ENCODE measurements at regions not wholly inside any gene's neighbourhood (a gene's known extent, or its start where the extent isn't known, plus 50 kb on each side); places are given as distances from the start of the nearest gene placed in this dataset.

- no peak for DNase-seq
- Mint-ChIP-seq H3K9me3 (no peaks in the 10 kb centered on the region), H3K36me3 (no peaks in the 10 kb centered on the region), H3K4me1 (no peaks in the 10 kb centered on the region), H3K27me3 (ENCODE audit: low read depth in 3 of 3) (peaks cover 0 to 7% (median 0%) of the 10 kb centered on the region in 3 donors), H3K4me3 (no peak overlapping the region), H3K27ac (no peak overlapping the region)
These were observed 393.9 kb downstream of the BCL11A start for GRCh38 chr2:60159519-60159918.

- H3K27ac Mint-ChIP-seq: no peak overlapping the region
These were observed 395.2 kb downstream of the BCL11A start for GRCh38 chr2:60158262-60158661.

GRCh38 chr2:60157283-60157682 is 396.2 kb downstream of the BCL11A start:
- no peak for DNase-seq

More at GRCh38 chr2:60158262-60158661, 395.2 kb downstream of the BCL11A start:
- H3K9me3 Mint-ChIP-seq: no peaks in the 10 kb centered on the region
- H3K36me3 Mint-ChIP-seq: no peaks in the 10 kb centered on the region
- H3K4me3 Mint-ChIP-seq: no peak overlapping the region
- no peaks in the 10 kb centered on the region for H3K4me1 Mint-ChIP-seq
- no peak for DNase-seq
- peaks cover 0 to 7% (median 0%) of the 10 kb centered on the region in 3 donors for H3K27me3 Mint-ChIP-seq (ENCODE audit: low read depth in 3 of 3)

GRCh38 chr2:60154142-60154541 is 399.3 kb downstream of the BCL11A start:
- H3K36me3 Mint-ChIP-seq: no peaks in the 10 kb centered on the region
- no peak overlapping the region for H3K27ac Mint-ChIP-seq
- H3K4me3 Mint-ChIP-seq: no peak overlapping the region
- no peaks in the 10 kb centered on the region for H3K4me1 Mint-ChIP-seq
- H3K9me3 Mint-ChIP-seq: peaks cover 0 to 2% (median 0%) of the 10 kb centered on the region in 6 donors
- H3K27me3 Mint-ChIP-seq (ENCODE audit: low read depth in 3 of 3): peaks cover 0 to 10% (median 0%) of the 10 kb centered on the region in 3 donors
- no peak for DNase-seq

More at GRCh38 chr2:60157283-60157682, 396.2 kb downstream of the BCL11A start:
- Mint-ChIP-seq H3K4me3 (no peak overlapping the region), H3K27me3 (ENCODE audit: low read depth in 3 of 3) (peaks cover 0 to 7% (median 0%) of the 10 kb centered on the region in 3 donors), H3K4me1 (no peaks in the 10 kb centered on the region), H3K27ac (no peak overlapping the region), H3K36me3 (no peaks in the 10 kb centered on the region), H3K9me3 (no peaks in the 10 kb centered on the region)

GRCh38 chr2:60152226-60152833 is 401.1 kb downstream of the BCL11A start:
- DNase-seq: peak in 2 of 3 donors; percentile 1 to 3

GRCh38 chr2:60149176-60149575 is 404.3 kb downstream of the BCL11A start:
- H3K4me1 Mint-ChIP-seq: no peaks in the 10 kb centered on the region
- peaks cover 0 to 3% (median 0%) of the 10 kb centered on the region in 3 donors for H3K27me3 Mint-ChIP-seq (ENCODE audit: low read depth in 3 of 3)
- H3K36me3 Mint-ChIP-seq: no peaks in the 10 kb centered on the region
- H3K9me3 Mint-ChIP-seq: peaks cover 0 to 3% (median 0%) of the 10 kb centered on the region in 6 donors
- DNase-seq: no peak
- H3K4me3 Mint-ChIP-seq: no peak overlapping the region
- no peak overlapping the region for H3K27ac Mint-ChIP-seq

More at GRCh38 chr2:60152226-60152833, 401.1 kb downstream of the BCL11A start:
- no peaks in the 10 kb centered on the region for H3K36me3 Mint-ChIP-seq
- peaks cover 0 to 2% (median 0%) of the 10 kb centered on the region in 6 donors for H3K9me3 Mint-ChIP-seq
- no peak overlapping the region for H3K4me3 Mint-ChIP-seq
- H3K4me1 Mint-ChIP-seq: no peaks in the 10 kb centered on the region
- peaks cover 0 to 10% (median 0%) of the 10 kb centered on the region in 3 donors for H3K27me3 Mint-ChIP-seq (ENCODE audit: low read depth in 3 of 3)
- no peak overlapping the region for H3K27ac Mint-ChIP-seq

- H3K4me3 Mint-ChIP-seq: no peak overlapping the region
- peaks cover 0 to 3% (median 0%) of the 10 kb centered on the region in 3 donors for H3K27me3 Mint-ChIP-seq (ENCODE audit: low read depth in 3 of 3)
- no peaks in the 10 kb centered on the region for H3K36me3 Mint-ChIP-seq
- H3K9me3 Mint-ChIP-seq: peaks cover 0 to 3% (median 0%) of the 10 kb centered on the region in 6 donors
- no peak overlapping the region for H3K27ac Mint-ChIP-seq
- no peaks in the 10 kb centered on the region for H3K4me1 Mint-ChIP-seq
- DNase-seq: no peak
These were observed 404.7 kb downstream of the BCL11A start for GRCh38 chr2:60148716-60149115.

GRCh38 chr2:60140185-60140584 is 413.3 kb downstream of the BCL11A start:
- Mint-ChIP-seq H3K9me3 (peaks cover 0 to 11% (median 3%) of the 10 kb centered on the region in 6 donors), H3K27me3 (ENCODE audit: low read depth in 3 of 3) (peaks cover 0 to 2% (median 2%) of the 10 kb centered on the region in 3 donors), H3K27ac (no peak overlapping the region), H3K4me1 (no peaks in the 10 kb centered on the region), H3K36me3 (no peaks in the 10 kb centered on the region), H3K4me3 (no peak overlapping the region)
- DNase-seq: no peak

- H3K36me3 Mint-ChIP-seq: no peaks in the 10 kb centered on the region
- H3K27ac Mint-ChIP-seq: no peak overlapping the region
- H3K4me3 Mint-ChIP-seq: no peak overlapping the region
- H3K9me3 Mint-ChIP-seq: peaks cover 0 to 17% (median 7%) of the 10 kb centered on the region in 6 donors
- no peaks in the 10 kb centered on the region for H3K4me1 Mint-ChIP-seq
- no peak for DNase-seq
- H3K27me3 Mint-ChIP-seq (ENCODE audit: low read depth in 3 of 3): peaks cover 2 to 3% (median 3%) of the 10 kb centered on the region in 3 donors
These were observed 416.5 kb downstream of the BCL11A start for GRCh38 chr2:60136913-60137312.

- no peak overlapping the region for H3K27ac Mint-ChIP-seq
These were observed 426.3 kb downstream of the BCL11A start for GRCh38 chr2:60127191-60127590.

GRCh38 chr2:60125611-60126426 is 427.6 kb downstream of the BCL11A start:
- Mint-ChIP-seq H3K4me1 (no peaks in the 10 kb centered on the region), H3K27ac (no peak overlapping the region), H3K4me3 (no peak overlapping the region), H3K36me3 (no peaks in the 10 kb centered on the region), H3K9me3 (peaks cover 0 to 4% (median 0%) of the 10 kb centered on the region in 6 donors), H3K27me3 (ENCODE audit: low read depth in 3 of 3) (peaks cover 0 to 2% (median 0%) of the 10 kb centered on the region in 3 donors)
- DNase-seq: no peak

More at GRCh38 chr2:60127191-60127590, 426.3 kb downstream of the BCL11A start:
- DNase-seq: no peak
- Mint-ChIP-seq H3K4me3 (no peak overlapping the region), H3K27me3 (ENCODE audit: low read depth in 3 of 3) (peaks cover 0 to 2% (median 0%) of the 10 kb centered on the region in 3 donors), H3K9me3 (peaks cover 0 to 5% (median 2%) of the 10 kb centered on the region in 6 donors), H3K36me3 (no peaks in the 10 kb centered on the region), H3K4me1 (no peaks in the 10 kb centered on the region)

- no peak overlapping the region for H3K4me3 Mint-ChIP-seq
- no peaks in the 10 kb centered on the region for H3K36me3 Mint-ChIP-seq
- no peak for DNase-seq
- H3K27me3 Mint-ChIP-seq (ENCODE audit: low read depth in 3 of 3): no peaks in the 10 kb centered on the region
- no peak overlapping the region for H3K27ac Mint-ChIP-seq
- peaks cover 0 to 4% (median 0%) of the 10 kb centered on the region in 6 donors for H3K9me3 Mint-ChIP-seq
- no peaks in the 10 kb centered on the region for H3K4me1 Mint-ChIP-seq
These were observed 433.7 kb downstream of the BCL11A start for GRCh38 chr2:60119778-60120177.

- Mint-ChIP-seq H3K4me3 (no peak overlapping the region), H3K27ac (no peak overlapping the region), H3K36me3 (no peaks in the 10 kb centered on the region)
These were observed 434.5 kb downstream of the BCL11A start for GRCh38 chr2:60118917-60119316.

GRCh38 chr2:60118061-60118460 is 435.4 kb downstream of the BCL11A start:
- H3K4me1 Mint-ChIP-seq: no peaks in the 10 kb centered on the region
- no peak for DNase-seq
- H3K9me3 Mint-ChIP-seq: peaks cover 0 to 8% (median under 1%) of the 10 kb centered on the region in 6 donors
- no peaks in the 10 kb centered on the region for H3K27me3 Mint-ChIP-seq (ENCODE audit: low read depth in 3 of 3)
- no peak overlapping the region for H3K4me3 Mint-ChIP-seq
- no peaks in the 10 kb centered on the region for H3K36me3 Mint-ChIP-seq
- H3K27ac Mint-ChIP-seq: no peak overlapping the region

More at GRCh38 chr2:60118917-60119316, 434.5 kb downstream of the BCL11A start:
- Mint-ChIP-seq H3K9me3 (peaks cover 0 to 8% (median under 1%) of the 10 kb centered on the region in 6 donors), H3K27me3 (ENCODE audit: low read depth in 3 of 3) (no peaks in the 10 kb centered on the region), H3K4me1 (no peaks in the 10 kb centered on the region)
- no peak for DNase-seq

Measured in immature natural killer cell (primary cell).